HuH-7.5 (cell line): ENCODE measurements at regions not wholly inside any gene's neighbourhood (a gene's known extent, or its start where the extent isn't known, plus 50 kb on each side); places are given as distances from the start of the nearest gene placed in this dataset.

Source experiments
- DNase-seq: peaks from one replicate; pipeline ENCODE4 v3.0.0; 2011; ENCODE audit warnings: low spot score

GRCh38 chr2:19300961-19301360, 57.5 kb downstream of the OSR1 start:
- DNase-seq, result no peak

DNA sequence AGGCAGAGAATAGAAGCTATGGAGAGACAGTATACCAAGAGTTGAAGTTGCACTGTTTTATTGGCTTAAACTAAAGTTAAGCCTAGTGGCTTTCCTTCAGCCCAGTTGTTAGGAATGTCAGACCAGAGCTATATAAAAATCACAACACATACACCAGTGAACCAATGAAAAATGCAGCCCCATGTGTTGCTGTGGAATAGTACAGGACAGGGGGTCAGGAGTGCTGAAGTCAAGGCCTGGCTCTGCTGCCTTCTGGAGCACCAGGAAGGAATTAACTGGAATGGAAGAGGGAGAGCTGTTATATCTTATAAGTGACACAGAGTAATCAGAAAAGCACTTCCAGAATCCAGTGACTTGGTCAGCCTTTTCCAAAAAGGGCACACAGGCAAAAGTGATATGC, 58.9 kb downstream of the OSR1 start:
- DNase-seq, result no peak

DNA sequence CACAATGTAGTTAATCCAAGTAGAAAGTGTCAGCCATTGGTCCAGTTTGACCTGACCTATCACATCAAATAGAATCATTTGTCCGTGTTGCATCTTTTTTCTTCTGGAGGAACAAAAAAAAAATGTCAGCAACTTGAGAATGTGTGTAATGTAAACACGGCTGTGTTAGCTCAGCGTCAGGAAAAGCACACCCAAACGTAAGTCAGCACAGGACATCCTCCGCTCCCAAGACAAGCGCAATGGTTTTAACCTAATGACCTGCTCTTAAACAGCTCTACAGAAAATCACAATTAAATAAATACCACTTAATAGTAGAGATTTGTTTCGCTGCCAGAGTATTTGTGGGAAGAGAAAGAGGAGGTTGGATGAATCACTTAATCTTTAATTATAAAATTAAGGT, 59.4 kb downstream of the OSR1 start:
- DNase-seq, result no peak

- DNase-seq, result no peak
Measured at GRCh38 chr2:19297716-19298115, 60.7 kb downstream of the OSR1 start.

- no peak for DNase-seq
Measured at GRCh38 chr2:19295998-19296502, 62.4 kb downstream of the OSR1 start.

DNA sequence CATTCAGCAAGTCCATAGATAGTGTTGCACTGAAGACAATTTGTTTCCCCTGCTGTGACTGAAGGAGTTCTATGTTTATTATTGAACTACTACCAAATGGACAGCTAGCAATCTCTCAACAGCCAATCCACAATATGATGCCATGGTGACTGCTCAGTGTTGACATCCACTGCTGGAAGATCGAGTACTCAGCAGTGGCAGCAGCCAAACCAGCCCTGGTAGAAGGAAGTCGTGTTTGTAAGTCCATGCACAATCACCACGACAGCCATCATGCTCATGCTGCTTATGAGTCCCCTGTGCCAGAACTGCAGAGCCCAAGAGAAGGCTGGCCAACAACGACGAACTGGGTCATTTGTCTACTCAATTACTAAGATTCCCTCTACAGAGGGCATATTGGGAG, 66.4 kb downstream of the OSR1 start:
- DNase-seq, result no peak

DNA sequence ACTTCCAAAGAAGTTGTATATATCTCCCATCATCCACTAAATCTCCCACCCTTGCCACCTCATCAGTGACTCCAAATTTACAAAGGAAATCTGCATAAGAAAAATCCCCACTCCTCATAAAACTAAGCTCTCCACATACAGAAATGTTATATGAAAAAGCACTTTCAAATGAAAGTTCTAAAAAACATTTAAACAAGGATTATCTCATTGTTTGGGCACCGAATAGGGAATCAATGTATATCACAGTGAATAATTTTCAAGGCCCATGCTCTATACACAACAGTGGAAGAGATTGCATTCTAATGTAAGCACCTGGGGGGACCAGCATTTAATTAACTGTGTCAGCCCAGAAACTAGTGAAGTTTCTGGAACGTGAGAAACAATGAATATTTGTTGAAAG, 70.1 kb downstream of the OSR1 start:
- DNase-seq, result no peak

- no peak for DNase-seq
Measured at GRCh38 chr2:19287324-19287723, 71.1 kb downstream of the OSR1 start.

DNA sequence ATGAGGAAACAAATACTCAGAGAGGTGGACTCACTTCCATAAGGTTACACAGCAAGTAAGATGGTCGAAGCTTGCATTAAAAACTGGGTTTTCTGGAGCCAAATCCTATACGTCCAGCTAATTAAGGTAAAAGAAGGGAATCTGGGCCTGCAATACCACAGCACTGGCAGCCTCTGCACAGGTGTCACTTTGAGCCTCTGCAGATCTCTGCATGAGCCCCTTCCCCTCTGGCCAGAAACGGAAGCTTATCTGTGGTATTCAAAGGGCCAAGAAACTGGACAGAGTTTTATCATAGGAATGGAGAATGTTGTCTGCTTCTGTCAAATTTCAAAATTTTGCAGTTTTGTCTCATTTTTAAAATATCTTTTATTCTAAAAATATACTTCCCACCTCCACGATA, 76.1 kb downstream of the OSR1 start:
- DNase-seq, result no peak

- no peak for DNase-seq
Measured at GRCh38 chr2:19274439-19274838, 84.0 kb downstream of the OSR1 start.

DNA sequence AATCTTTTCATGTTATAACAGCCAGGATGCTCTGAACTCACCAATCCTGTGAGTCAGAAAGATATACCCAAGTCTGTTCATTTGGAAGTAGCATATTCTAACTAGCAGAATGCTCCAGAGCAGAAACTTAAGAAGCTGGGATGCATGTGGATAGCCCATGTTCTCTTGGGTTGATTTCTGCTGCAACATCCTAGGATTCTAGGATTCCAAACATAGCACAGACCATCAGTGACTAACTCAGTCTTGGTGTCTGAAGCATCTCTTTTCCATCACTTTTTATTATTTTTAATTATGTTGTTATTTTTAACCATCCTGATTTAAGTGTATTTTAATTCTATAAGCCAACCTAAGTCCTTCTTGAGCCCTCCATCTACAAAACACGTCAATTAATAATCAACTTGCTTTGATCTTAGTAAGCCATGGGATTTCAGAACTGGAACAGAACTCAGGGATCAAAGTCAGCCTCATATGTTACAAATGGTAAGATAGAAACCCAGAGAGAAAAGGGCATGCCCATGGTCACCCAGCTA, 85.4 kb downstream of the OSR1 start:
- no peak for DNase-seq

DNA sequence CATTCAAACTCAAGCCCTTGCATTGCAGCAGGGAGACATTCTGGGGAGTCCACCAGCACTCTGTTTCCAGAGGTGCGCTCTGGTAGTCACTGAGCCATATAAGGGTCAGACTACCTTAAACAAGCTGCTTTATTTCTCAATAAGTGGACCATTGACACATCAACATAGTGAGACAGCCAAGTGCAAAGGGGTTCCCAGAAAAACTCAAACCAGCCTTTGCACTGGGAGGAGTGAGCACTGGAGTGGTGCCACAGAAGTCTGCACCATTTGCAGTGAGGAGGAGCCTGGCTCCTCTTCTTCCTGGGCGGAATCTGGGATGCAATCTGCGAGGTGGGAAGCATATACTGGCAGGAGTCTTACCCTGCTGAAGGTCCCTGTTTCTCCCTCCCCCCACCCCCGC, 86.4 kb downstream of the OSR1 start:
- DNase-seq, result no peak

GRCh38 chr2:19264852-19265251, 93.6 kb downstream of the OSR1 start:
- no peak for DNase-seq

GRCh38 chr2:19262150-19262549, 96.3 kb downstream of the OSR1 start:
- no peak for DNase-seq

GRCh38 chr2:19261061-19261460, 97.4 kb downstream of the OSR1 start:
- DNase-seq, result no peak

DNA sequence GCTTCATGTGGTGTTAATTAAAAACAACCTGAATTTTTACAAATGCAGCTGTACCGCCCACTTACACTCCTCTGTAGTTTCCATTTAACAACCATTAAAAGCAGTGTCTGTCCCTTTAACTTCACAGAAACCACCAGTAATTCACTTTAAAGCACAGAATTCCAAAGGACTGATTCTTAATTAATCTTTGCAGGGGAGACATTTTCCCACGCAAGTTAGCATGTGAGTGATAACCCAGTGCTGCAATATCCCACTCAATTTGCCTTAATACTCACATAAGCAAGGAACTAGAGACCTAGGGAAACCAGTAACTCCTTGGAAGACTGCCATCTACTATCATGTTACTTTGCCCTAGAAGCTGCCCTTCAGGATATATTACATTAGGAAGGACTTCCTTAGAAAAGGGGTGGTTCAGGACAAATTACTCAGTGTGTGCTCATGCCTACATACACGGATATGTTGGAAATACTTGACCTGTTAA, 102.3 kb downstream of the OSR1 start:
- no peak for DNase-seq

DNA sequence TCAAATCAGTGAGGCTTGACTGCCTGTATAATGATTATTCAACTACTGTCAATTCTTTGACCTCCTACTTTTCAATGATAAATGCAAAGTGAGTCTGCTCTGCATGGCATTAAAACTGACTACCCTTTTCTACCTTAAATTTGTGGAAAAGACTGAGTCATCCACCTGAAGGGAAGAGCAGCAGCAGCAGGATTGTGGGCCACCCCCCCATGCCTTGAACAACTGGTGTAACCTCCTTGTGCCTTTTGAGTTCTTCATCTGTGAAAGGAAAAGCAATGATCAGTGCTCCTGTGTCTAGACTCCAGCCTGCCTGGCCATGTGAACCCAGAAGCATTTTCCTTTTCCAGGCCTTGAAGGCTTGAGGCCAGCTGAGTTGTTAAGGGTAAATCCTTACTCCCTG, 102.9 kb downstream of the OSR1 start:
- DNase-seq, result no peak

DNA sequence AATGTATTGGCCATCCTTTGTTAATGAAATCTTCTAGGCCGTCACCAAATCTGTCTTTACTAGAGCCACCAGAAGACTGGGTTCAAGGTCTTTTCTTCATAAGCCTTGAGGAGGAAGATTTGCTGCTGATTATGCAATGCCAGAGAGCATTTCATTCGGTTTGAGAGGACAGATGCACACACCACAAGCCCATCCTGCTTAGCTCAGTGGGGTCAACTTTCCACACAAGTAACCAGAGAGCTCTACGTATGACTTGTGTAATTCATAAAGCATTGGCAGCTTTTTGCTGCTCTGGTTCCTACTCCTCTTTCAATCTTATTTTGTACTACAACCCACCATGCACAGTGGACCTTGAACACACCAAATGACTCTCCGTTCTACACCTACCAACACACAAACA, 106.9 kb downstream of the OSR1 start:
- no peak for DNase-seq

DNA sequence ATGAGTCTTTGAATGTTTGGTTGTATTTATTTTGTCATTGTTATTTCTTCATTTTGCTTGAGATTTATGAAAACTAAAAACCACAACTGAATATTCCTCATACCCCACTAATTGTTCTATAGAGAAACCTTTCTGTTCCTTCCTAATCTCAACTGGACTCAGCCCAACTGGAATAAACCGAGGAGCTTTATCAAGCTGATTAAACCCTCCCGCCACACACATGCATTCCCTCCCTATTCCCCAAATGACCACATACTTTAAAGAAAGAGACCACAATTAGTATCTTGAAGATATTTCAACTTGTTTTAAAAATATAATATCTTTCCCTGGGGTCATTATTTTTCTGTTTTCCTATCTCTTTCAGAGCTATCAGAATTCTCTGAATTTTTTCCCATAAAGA, 107.5 kb downstream of the OSR1 start:
- no peak for DNase-seq

DNA sequence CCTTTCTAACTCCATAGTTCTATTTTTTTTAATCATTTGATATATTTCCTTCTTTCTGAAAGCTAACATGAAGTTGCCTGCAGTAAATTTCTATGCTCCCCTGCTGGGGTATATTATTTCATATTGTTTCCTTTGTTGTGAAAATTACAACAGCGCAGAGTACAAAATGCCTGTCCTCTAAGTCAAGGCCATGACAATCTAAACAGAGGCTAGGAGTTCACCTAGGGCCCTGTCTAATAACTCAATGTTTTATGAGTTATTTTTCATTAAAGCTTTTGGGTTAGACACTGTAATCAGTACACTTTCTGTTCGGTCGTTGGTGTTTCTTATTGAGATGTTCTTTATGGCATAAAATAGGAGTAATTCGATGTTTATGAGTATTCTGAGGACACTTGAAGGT, 111.2 kb downstream of the OSR1 start:
- no peak for DNase-seq

DNA sequence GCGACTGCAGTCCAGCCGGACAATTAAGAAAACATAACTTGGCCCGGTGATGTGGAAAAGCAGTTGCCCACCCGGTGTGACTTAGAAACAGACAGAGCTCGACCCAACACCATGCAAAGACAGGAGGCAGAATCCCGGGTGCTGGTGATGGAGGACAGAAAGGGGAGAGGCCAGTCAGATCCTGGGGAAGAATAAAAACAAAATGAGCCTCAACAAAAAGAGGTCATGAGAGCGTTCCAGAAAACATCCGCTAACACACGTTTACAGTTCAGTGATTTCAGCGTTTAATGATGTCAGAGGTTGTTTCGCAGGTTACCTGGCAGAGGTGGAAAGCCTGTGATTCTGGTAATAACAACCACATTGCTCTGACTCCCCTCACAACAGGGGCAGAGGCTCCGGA, 111.9 kb downstream of the OSR1 start:
- DNase-seq, result no peak

GRCh38 chr2:19244460-19245363, 113.7 kb downstream of the OSR1 start:
- no peak for DNase-seq

DNA sequence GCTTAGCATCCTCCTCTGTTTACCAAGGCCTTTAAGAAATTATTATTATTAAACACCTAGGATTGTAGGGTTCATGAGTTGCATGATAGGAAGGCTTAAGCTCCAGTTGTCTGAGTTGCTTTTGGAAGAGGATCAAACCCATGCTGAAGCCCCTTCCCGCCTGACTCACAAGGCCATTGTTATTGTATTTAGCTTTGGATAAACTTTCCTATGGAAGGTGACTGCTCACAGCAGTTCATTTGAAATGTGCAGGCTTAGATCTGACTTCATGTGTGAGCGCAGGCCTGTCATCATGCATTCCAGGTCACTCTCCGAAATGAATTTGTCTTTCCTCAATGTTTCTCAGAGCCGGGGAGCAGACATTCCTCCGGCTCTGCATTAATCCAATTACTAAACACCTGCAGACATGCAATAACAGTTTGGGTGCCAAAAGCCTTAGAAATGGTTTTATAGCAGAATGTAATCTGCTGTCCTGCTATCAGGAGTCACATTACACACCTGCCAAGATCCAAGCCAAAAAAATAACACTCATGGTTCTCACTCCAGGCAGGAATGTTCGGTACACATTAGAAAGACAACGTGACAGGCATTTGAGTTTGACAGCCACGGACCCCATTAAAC, 119.9 kb downstream of the OSR1 start:
- no peak for DNase-seq
